Ovary (tissue), 7 donors: ENCODE measurements at regions not wholly inside any gene's neighbourhood (a gene's known extent, or its start where the extent isn't known, plus 50 kb on each side); places are given as distances from the start of the nearest gene placed in this dataset.

Experiments used
- DNase-seq, 5 donors: peaks; one replicate each; pipeline ENCODE4 v3.0.0-alpha.2; 2019 to 2020
- H3K27ac ChIP-seq, 2 donors: fragments of 200-600 bp; one replicate each; pipeline versions ENCODE4 v1.5.1 to v1.8.0; 2019 to 2022
- H3K27me3 ChIP-seq: fragments of 200-600 bp; one replicate; pipeline ENCODE4 v1.8.0; 2022
- H3K36me3 ChIP-seq: fragments of 200-600 bp; sonication (generic); one replicate; pipeline ENCODE4 v1.5.1; 2019
- H3K4me1 ChIP-seq: one replicate; pipeline ENCODE4 v1.8.1; 2013; ENCODE audit warnings: mild to moderate bottlenecking, moderate library complexity; ENCODE audit not compliant: insufficient read depth
- H3K4me3 ChIP-seq: fragments of 200-600 bp; sonication (generic); one replicate; pipeline ENCODE4 v1.5.1; 2017
- H3K9me3 ChIP-seq, 2 donors: fragments of 200-600 bp in 1 of 2; sonication (generic) in 1 of 2; one replicate each; pipeline versions ENCODE4 v1.5.1 to v1.8.1; 2013 to 2019; ENCODE audit warnings: mild to moderate bottlenecking in 1 of 2, moderate library complexity in 1 of 2
- CTCF ChIP-seq, 3 donors: fragments of 450-650 bp in 2 of 3; fragments of 200-600 bp in 1 of 3; IDR thresholded peaks; one replicate each; pipeline versions ENCODE4 v1.5.1 to v1.8.0; 2016 to 2022; ENCODE audit warnings: antibody characterized with exemption in 3 of 3, mild to moderate bottlenecking in 1 of 3
- EP300 ChIP-seq: sonication (generic); formaldehyde crosslinking; IDR thresholded peaks from one replicate; pipeline ENCODE4 v1.6.1; 2017; ENCODE audit warnings: antibody characterized with exemption
- POLR2A ChIP-seq: fragments of 450-650 bp; IDR thresholded peaks from one replicate; pipeline ENCODE4 v1.6.1; 2017; ENCODE audit warnings: antibody characterized with exemption, mild to moderate bottlenecking, moderate library complexity
- WGBS, 3 donors: extraction: QIAGEN DNeasy Blood & Tissue Kit in 1 of 3; methylation state at CpG; one replicate each; pipeline versions ENCODE4 v1.1.5 to v1.1.7; 2013 to 2017; 5-methylcytosine and 5-hydroxymethylcytosine counted together
- intact Hi-C, 4 donors: fragments of 100-400 bp; cut with DNase I; formaldehyde crosslinking; loops; one replicate each; pipeline versions ENCODE4 v1.11.0 to v1.15.1; 2022 to 2023
- donor health status: DM: no; HTN: no; CAD: no; lungs with moderate emphysema.
- donor health status: DM: no; HTN: no; CAD: no.
- donor health status: Bipolar disorder and iron deficiency.
- donor health status: DM: no; HTN: no; CAD: no.
- donor health status: DM: yes; HTN: yes; CAD: no.

GRCh38 chr5:107764976-107765804 is 94.5 kb upstream of the EFNA5 start:
- intact Hi-C loops: no loop called here
- no peaks in the 10 kb centered on the region for H3K27me3 ChIP-seq
- DNase-seq: no peak
- 54 to 65% (median 56%) methylated on average over 9 of the region's 9 CpGs for WGBS, 3 donors
- no peaks in the 10 kb centered on the region for H3K4me1 ChIP-seq
- no peak overlapping the region for H3K27ac ChIP-seq
- no peaks in the 10 kb centered on the region for H3K9me3 ChIP-seq
- no peak overlapping the region for H3K4me3 ChIP-seq
- no peaks in the 10 kb centered on the region for H3K36me3 ChIP-seq
- TF ChIP-seq EP300: no peak
- no peak for TF ChIP-seq CTCF (IDR thresholded peaks at IDR 0.05)
- TF ChIP-seq POLR2A: no peak

- TF ChIP-seq CTCF (IDR thresholded peaks at IDR 0.05) (no peak), EP300 (no peak)
- no peaks in the 10 kb centered on the region for H3K9me3 ChIP-seq
- no peak overlapping the region for H3K4me3 ChIP-seq
- DNase-seq: no peak
- H3K27ac ChIP-seq: no peak overlapping the region
- no peaks in the 10 kb centered on the region for H3K36me3 ChIP-seq
- intact Hi-C loops: no loop called here
- WGBS, 3 donors: 87 to 93% (median 90%) methylated on average over 5 of the region's 5 CpGs
- no peaks in the 10 kb centered on the region for H3K27me3 ChIP-seq
- no peaks in the 10 kb centered on the region for H3K4me1 ChIP-seq
Observed at GRCh38 chr5:107764282-107764681, 93.5 kb upstream of the EFNA5 start.

- H3K27me3 ChIP-seq: no peaks in the 10 kb centered on the region
- no peaks in the 10 kb centered on the region for H3K4me1 ChIP-seq
- no peaks in the 10 kb centered on the region for H3K9me3 ChIP-seq
- no peak for DNase-seq
- intact Hi-C loops: no loop called here
- no peak overlapping the region for H3K4me3 ChIP-seq
- no peak overlapping the region for H3K27ac ChIP-seq
- 91 to 96% (median 92%) methylated on average over 4 of the region's 4 CpGs for WGBS, 3 donors
- H3K36me3 ChIP-seq: no peaks in the 10 kb centered on the region
- TF ChIP-seq POLR2A (no peak), CTCF (IDR thresholded peaks at IDR 0.05) (no peak), EP300 (no peak)
Observed at GRCh38 chr5:107753427-107753826, 82.7 kb upstream of the EFNA5 start.

- no peak for DNase-seq
- Histone ChIP-seq H3K27me3 (no peaks in the 10 kb centered on the region), H3K4me3 (no peak overlapping the region), H3K4me1 (no peaks in the 10 kb centered on the region), H3K9me3 (no peaks in the 10 kb centered on the region), H3K36me3 (no peaks in the 10 kb centered on the region), H3K27ac (no peak overlapping the region)
- no peak for TF ChIP-seq POLR2A
- TF ChIP-seq CTCF (IDR thresholded peaks at IDR 0.05): no peak
- no peak for TF ChIP-seq EP300
- 61 to 76% (median 63%) methylated on average over 5 of the region's 5 CpGs for WGBS, 3 donors
- intact Hi-C loops: no loop called here
Observed at GRCh38 chr5:107744418-107745330, 73.9 kb upstream of the EFNA5 start.
